SU-DHL-6 (cell line): ENCODE measurements at regions not wholly inside any gene's neighbourhood (a gene's known extent, or its start where the extent isn't known, plus 50 kb on each side); places are given as distances from the start of the nearest gene placed in this dataset.

Source experiments
- EZH2phosphoT487 ChIP-seq: fragments of 200-600 bp; sonication (generic), shearing (Covaris generic); conservative IDR thresholded peaks from 2 replicates; pipeline ENCODE4 v1.6.1; 2018; ENCODE audit warnings: mild to moderate bottlenecking, antibody characterized with exemption, low read length, moderate library complexity, mixed read lengths
- TF ChIP-seq, protein P1 (sequence below): fragments of 200-600 bp; sonication (generic); IDR thresholded peaks from one replicate; pipeline ENCODE4 v1.5.1; 2017; ENCODE audit warnings: antibody characterized with exemption, mild to moderate bottlenecking, low read length, moderate library complexity; ENCODE audit not compliant: insufficient read depth, poor library complexity, severe bottlenecking

DNA sequence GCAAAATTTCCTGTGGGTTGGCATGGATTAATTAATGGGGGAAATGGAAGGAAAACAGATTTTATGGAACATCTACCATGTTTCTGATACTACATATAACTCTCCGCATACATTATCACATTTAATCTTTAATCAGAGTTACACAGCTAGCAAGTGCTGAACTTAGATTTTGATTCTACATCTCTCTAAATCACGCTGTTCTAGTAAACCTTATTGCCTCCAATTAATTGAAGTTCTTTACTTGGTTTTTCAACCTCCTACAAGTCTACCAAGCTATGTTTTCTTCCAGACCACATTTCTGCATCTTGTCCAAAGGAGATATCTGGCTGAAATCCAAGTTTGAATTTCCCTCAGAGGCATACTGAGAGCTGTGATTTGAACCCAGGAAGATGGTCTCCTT, 125.8 kb upstream of the GAREM1 start:
- TF ChIP-seq, protein P1, sequence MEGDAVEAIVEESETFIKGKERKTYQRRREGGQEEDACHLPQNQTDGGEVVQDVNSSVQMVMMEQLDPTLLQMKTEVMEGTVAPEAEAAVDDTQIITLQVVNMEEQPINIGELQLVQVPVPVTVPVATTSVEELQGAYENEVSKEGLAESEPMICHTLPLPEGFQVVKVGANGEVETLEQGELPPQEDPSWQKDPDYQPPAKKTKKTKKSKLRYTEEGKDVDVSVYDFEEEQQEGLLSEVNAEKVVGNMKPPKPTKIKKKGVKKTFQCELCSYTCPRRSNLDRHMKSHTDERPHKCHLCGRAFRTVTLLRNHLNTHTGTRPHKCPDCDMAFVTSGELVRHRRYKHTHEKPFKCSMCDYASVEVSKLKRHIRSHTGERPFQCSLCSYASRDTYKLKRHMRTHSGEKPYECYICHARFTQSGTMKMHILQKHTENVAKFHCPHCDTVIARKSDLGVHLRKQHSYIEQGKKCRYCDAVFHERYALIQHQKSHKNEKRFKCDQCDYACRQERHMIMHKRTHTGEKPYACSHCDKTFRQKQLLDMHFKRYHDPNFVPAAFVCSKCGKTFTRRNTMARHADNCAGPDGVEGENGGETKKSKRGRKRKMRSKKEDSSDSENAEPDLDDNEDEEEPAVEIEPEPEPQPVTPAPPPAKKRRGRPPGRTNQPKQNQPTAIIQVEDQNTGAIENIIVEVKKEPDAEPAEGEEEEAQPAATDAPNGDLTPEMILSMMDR, result no peak
- no peak for TF ChIP-seq EZH2phosphoT487
